Activated CD4-positive, alpha-beta T cell treated with anti-CD3 and anti-CD28 coated beads, Interleukin-2, amount 10 ng/mL, durations not matched to agents 24 days and 14 days (primary cell): ENCODE measurements at regions not wholly inside any gene's neighbourhood (a gene's known extent, or its start where the extent isn't known, plus 50 kb on each side); places are given as distances from the start of the nearest gene placed in this dataset.
"Not testable (repeated sequence)": the region's sequence is repeated elsewhere in the genome, so short reads cannot be mapped to it uniquely, and the experiment has no call there.

Experiments
- DNase-seq: peaks from one replicate; pipeline ENCODE4 v3.0.0; 2022
- H3K27ac Mint-ChIP-seq: one replicate; pipeline ENCODE4 v1.8.0; 2022; ENCODE audit warnings: mild to moderate bottlenecking, mixed read lengths
- H3K27me3 Mint-ChIP-seq: one replicate; pipeline ENCODE4 v1.8.0; 2022; ENCODE audit warnings: mixed read lengths
- H3K36me3 Mint-ChIP-seq: one replicate; pipeline ENCODE4 v1.8.0; 2022; ENCODE audit warnings: low read depth, mild to moderate bottlenecking, mixed read lengths
- H3K4me1 Mint-ChIP-seq: one replicate; pipeline ENCODE4 v1.8.0; 2021; ENCODE audit warnings: mixed read lengths
- H3K4me3 Mint-ChIP-seq: one replicate; pipeline ENCODE4 v1.8.0; 2022; ENCODE audit warnings: mild to moderate bottlenecking, moderate library complexity, mixed read lengths
- H3K9me3 Mint-ChIP-seq: one replicate; pipeline ENCODE4 v1.8.0; 2021; ENCODE audit warnings: mixed read lengths
- intact Hi-C: fragments of 100-400 bp; cut with micrococcal nuclease; formaldehyde crosslinking; loops from one replicate; pipeline ENCODE4 v1.15.1; 2023

GRCh38 chr10:7085147-7085912 is 325.5 kb downstream of the SFMBT2 start:
- no peak for DNase-seq
- H3K36me3 Mint-ChIP-seq: no peaks in the 10 kb centered on the region
- no peaks in the 10 kb centered on the region for H3K9me3 Mint-ChIP-seq
- H3K4me3 Mint-ChIP-seq: no peak overlapping the region
- H3K27me3 Mint-ChIP-seq: peaks cover 34% of the 10 kb centered on the region
- H3K27ac Mint-ChIP-seq: no peak overlapping the region
- no peaks in the 10 kb centered on the region for H3K4me1 Mint-ChIP-seq
- intact Hi-C loops: no loop called here

GRCh38 chr10:7084280-7085005 is 326.4 kb downstream of the SFMBT2 start:
- no peaks in the 10 kb centered on the region for H3K4me1 Mint-ChIP-seq
- peaks cover 34% of the 10 kb centered on the region for H3K27me3 Mint-ChIP-seq
- H3K36me3 Mint-ChIP-seq: no peaks in the 10 kb centered on the region
- DNase-seq: no peak
- H3K9me3 Mint-ChIP-seq: no peaks in the 10 kb centered on the region
- no peak overlapping the region for H3K4me3 Mint-ChIP-seq
- intact Hi-C loops: no loop called here
- H3K27ac Mint-ChIP-seq: no peak overlapping the region

DNA sequence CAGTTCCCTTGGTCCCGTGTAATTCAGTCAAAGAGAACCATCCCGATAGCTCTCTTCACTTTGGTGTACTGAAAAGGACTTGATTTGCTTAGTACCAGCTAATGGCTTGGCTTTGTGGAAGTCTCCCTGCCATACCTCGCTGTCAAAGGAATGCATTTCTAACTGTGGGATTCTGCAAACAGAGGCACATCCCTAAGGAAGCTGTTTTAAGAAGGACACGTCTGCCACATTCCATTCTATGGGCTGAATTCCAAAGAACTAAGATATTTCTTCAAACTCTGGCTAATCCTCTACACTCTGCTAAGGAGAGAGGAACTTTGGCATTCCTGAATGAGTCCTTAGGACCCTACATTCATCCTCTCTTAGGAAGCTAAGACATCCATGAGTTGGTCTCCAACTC is 327.9 kb downstream of the SFMBT2 start:
- Mint-ChIP-seq H3K4me1 (no peaks in the 10 kb centered on the region), H3K9me3 (no peaks in the 10 kb centered on the region), H3K4me3 (no peak overlapping the region), H3K27ac (no peak overlapping the region), H3K27me3 (peaks cover 37% of the 10 kb centered on the region), H3K36me3 (no peaks in the 10 kb centered on the region)
- intact Hi-C loops: no loop called here
- no peak for DNase-seq

GRCh38 chr10:7077880-7078279 is 333.0 kb downstream of the SFMBT2 start:
- H3K27ac Mint-ChIP-seq: no peak overlapping the region
- no peak overlapping the region for H3K4me3 Mint-ChIP-seq
- no peak for DNase-seq
- H3K27me3 Mint-ChIP-seq: peaks cover 44% of the 10 kb centered on the region
- no peaks in the 10 kb centered on the region for H3K9me3 Mint-ChIP-seq
- no peaks in the 10 kb centered on the region for H3K36me3 Mint-ChIP-seq
- H3K4me1 Mint-ChIP-seq: no peaks in the 10 kb centered on the region
- intact Hi-C loops: no loop called here

- no peak for DNase-seq
- no peaks in the 10 kb centered on the region for H3K9me3 Mint-ChIP-seq
- H3K36me3 Mint-ChIP-seq: no peaks in the 10 kb centered on the region
- H3K4me1 Mint-ChIP-seq: peaks cover 2% of the 10 kb centered on the region
- no peak overlapping the region for H3K4me3 Mint-ChIP-seq
- no peak overlapping the region for H3K27ac Mint-ChIP-seq
- H3K27me3 Mint-ChIP-seq: peaks cover 34% of the 10 kb centered on the region
- intact Hi-C loops: no loop called here
Observed at GRCh38 chr10:7075851-7076250, 335.0 kb downstream of the SFMBT2 start.

GRCh38 chr10:7075110-7075509 is 335.7 kb downstream of the SFMBT2 start:
- intact Hi-C loops: no loop called here
- Mint-ChIP-seq H3K4me1 (peaks cover 2% of the 10 kb centered on the region), H3K27me3 (peaks cover 33% of the 10 kb centered on the region)

DNA sequence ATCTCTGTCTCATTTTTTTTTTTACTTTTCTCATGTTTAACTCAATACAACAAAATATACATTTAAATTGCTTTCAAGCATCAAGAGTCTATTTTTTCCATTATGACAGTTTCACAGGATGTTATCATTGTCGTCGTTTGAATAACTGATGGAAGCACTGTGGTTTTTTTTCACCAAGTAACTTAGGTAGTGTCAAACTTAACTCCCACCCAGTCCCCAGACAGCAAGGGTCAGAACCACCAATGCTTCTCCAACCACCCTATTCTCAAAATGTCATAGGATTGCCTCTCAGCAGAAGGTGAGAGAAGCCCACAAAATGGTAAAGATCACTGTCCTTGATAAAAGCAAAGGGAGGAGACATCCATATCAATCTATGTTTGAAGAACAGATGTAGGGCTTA is 339.4 kb downstream of the SFMBT2 start:
- H3K4me1 Mint-ChIP-seq: peaks cover 2% of the 10 kb centered on the region
- H3K27ac Mint-ChIP-seq: no peak overlapping the region
- DNase-seq: no peak
- no peak overlapping the region for H3K4me3 Mint-ChIP-seq
- no peaks in the 10 kb centered on the region for H3K9me3 Mint-ChIP-seq
- intact Hi-C loops: no loop called here
- H3K36me3 Mint-ChIP-seq: no peaks in the 10 kb centered on the region
- H3K27me3 Mint-ChIP-seq: peaks cover 27% of the 10 kb centered on the region

More at GRCh38 chr10:7075110-7075509, 335.7 kb downstream of the SFMBT2 start:
- no peaks in the 10 kb centered on the region for H3K9me3 Mint-ChIP-seq
- H3K36me3 Mint-ChIP-seq: no peaks in the 10 kb centered on the region
- no peak overlapping the region for H3K27ac Mint-ChIP-seq
- no peak overlapping the region for H3K4me3 Mint-ChIP-seq
- no peak for DNase-seq

- H3K9me3 Mint-ChIP-seq: no peaks in the 10 kb centered on the region
- no peak overlapping the region for H3K4me3 Mint-ChIP-seq
- peaks cover 27% of the 10 kb centered on the region for H3K27me3 Mint-ChIP-seq
- peaks cover 2% of the 10 kb centered on the region for H3K4me1 Mint-ChIP-seq
- H3K27ac Mint-ChIP-seq: no peak overlapping the region
- H3K36me3 Mint-ChIP-seq: no peaks in the 10 kb centered on the region
- intact Hi-C loops: no loop called here
- DNase-seq: no peak
Observed at GRCh38 chr10:7070950-7071349, 339.9 kb downstream of the SFMBT2 start.

DNA sequence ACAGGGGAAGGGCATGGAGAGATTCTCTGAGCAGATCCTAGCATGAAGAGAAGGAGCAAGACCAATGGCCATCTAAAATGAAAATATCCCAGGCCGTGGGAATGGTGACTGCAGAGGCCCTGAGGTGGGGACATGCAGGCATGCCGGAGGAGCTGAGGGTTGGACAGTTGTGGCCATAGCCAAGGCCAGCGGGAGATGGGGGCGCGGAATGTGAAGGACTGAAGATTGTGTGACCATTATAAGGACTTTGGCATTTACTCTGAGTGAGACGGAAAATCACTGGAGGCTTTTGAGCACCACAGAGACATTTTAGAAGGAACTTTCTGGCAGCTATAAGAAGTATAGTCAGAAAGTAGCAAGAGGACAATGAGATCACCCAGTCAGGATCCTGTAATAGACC is 341.1 kb downstream of the SFMBT2 start:
- no peaks in the 10 kb centered on the region for H3K36me3 Mint-ChIP-seq
- no peak overlapping the region for H3K4me3 Mint-ChIP-seq
- H3K27me3 Mint-ChIP-seq: peaks cover 20% of the 10 kb centered on the region
- H3K9me3 Mint-ChIP-seq: no peaks in the 10 kb centered on the region
- H3K27ac Mint-ChIP-seq: no peak overlapping the region
- DNase-seq: no peak
- H3K4me1 Mint-ChIP-seq: peaks cover 2% of the 10 kb centered on the region
- intact Hi-C loops: no loop called here

DNA sequence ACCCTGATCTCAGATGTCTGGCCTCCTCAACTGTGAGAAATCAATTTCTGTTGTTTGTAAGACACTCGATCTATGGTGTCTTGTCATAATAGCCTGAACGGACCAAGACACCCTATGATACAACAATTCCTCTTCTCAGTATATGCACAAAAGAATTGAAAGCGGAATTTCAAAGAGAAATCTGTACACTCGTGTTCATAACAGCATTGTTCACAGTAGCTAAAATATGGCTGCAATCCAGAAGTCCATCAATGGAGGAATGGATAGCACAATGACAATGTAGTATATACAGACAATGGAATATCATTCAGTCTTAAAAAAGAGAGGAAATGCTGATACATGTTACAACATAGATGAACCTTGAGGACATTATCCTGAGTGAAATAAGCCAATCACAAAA is 354.6 kb downstream of the SFMBT2 start:
- Mint-ChIP-seq H3K4me1 (no peaks in the 10 kb centered on the region), H3K36me3 (no peaks in the 10 kb centered on the region), H3K27ac (no peak overlapping the region), H3K4me3 (no peak overlapping the region), H3K9me3 (peaks cover 5% of the 10 kb centered on the region), H3K27me3 (peaks cover 5% of the 10 kb centered on the region)
- DNase-seq: no peak
- intact Hi-C loops: no loop called here

GRCh38 chr10:7054915-7055314 is 355.9 kb downstream of the SFMBT2 start:
- Mint-ChIP-seq H3K27ac (no peak overlapping the region), H3K36me3 (peaks cover 1% of the 10 kb centered on the region), H3K4me1 (no peaks in the 10 kb centered on the region), H3K4me3 (no peak overlapping the region), H3K9me3 (peaks cover 9% of the 10 kb centered on the region), H3K27me3 (peaks cover 5% of the 10 kb centered on the region)
- intact Hi-C loops: no loop called here
- DNase-seq: no peak

GRCh38 chr10:7053195-7053594 is 357.6 kb downstream of the SFMBT2 start:
- Mint-ChIP-seq H3K9me3 (peaks cover 13% of the 10 kb centered on the region), H3K27ac (no peak overlapping the region), H3K4me3 (no peak overlapping the region), H3K27me3 (peaks cover 5% of the 10 kb centered on the region), H3K36me3 (peaks cover 1% of the 10 kb centered on the region), H3K4me1 (no peaks in the 10 kb centered on the region)
- intact Hi-C loops: no loop called here
- DNase-seq: no peak

DNA sequence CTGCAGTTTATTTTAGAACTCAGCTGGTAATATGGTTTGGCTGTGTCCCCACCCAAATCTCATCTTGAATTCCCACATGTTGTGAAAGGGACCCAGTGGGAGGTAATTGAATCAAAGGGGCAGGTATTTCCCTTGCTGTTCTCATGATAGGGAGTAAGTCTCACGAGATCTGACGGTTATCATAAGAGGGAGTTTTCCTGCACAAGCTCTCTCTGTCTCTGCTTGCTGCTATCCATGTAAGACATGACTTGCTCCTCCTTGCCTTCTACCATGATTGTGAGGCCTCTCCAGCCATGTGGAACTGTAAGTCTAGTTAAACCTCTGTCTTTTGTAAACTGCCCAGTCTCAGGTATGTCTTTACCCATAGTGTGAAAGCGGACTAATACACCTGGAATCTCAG is 360.8 kb downstream of the SFMBT2 start:
- intact Hi-C loops, H3K36me3 Mint-ChIP-seq, H3K27ac Mint-ChIP-seq, H3K4me3 Mint-ChIP-seq, H3K27me3 Mint-ChIP-seq, DNase-seq: not testable (repeated sequence)
- peaks cover 16% of the 10 kb centered on the region for H3K9me3 Mint-ChIP-seq
- H3K4me1 Mint-ChIP-seq: peaks cover 19% of the 10 kb centered on the region

- Mint-ChIP-seq H3K27ac (no peak overlapping the region), H3K36me3 (peaks cover 1% of the 10 kb centered on the region), H3K27me3 (peaks cover 2% of the 10 kb centered on the region), H3K4me1 (peaks cover 26% of the 10 kb centered on the region), H3K9me3 (peaks cover 19% of the 10 kb centered on the region), H3K4me3 (no peak overlapping the region)
- DNase-seq: no peak
- intact Hi-C loops: no loop called here
Observed at GRCh38 chr10:7048061-7048460, 362.8 kb downstream of the SFMBT2 start.
